ENCODE measurements at regions not wholly inside any gene's neighbourhood (a gene's known extent, or its start where the extent isn't known, plus 50 kb on each side); places are given as distances from the start of the nearest gene placed in this dataset.
"Not testable (repeated sequence)": the region's sequence is repeated elsewhere in the genome, so short reads cannot be mapped to it uniquely, and the experiment has no call there.

GRCh38 chr3:31102196-31102879 is 207.9 kb upstream of the GADL1 start:
- no peak for DNase-seq

GRCh38 chr3:31103181-31103580 is 208.7 kb upstream of the GADL1 start:
- no peak for DNase-seq

GRCh38 chr3:31103623-31104180 is 209.2 kb upstream of the GADL1 start:
- DNase-seq = no peak

- no peak for DNase-seq
Measured at GRCh38 chr3:31105011-31105410, 210.6 kb upstream of the GADL1 start.

- no peak for DNase-seq
Measured at GRCh38 chr3:31105438-31106077, 211.1 kb upstream of the GADL1 start.

- DNase-seq = no peak
Measured at GRCh38 chr3:31106204-31106603, 211.7 kb upstream of the GADL1 start.

GRCh38 chr3:31106912-31107311 is 212.5 kb upstream of the GADL1 start:
- no peak for DNase-seq

- DNase-seq = no peak
Measured at GRCh38 chr3:31114929-31115283, 220.4 kb upstream of the GADL1 start.

GRCh38 chr3:31115531-31115930 is 221.1 kb upstream of the GADL1 start:
- DNase-seq = not testable (repeated sequence)

GRCh38 chr3:31116651-31117050 is 222.2 kb upstream of the GADL1 start:
- no peak for DNase-seq

- no peak for DNase-seq
Measured at GRCh38 chr3:31117854-31118253, 223.4 kb upstream of the GADL1 start.

GRCh38 chr3:31124373-31124772 is 229.9 kb upstream of the GADL1 start:
- DNase-seq = no peak

- no peak for DNase-seq
Measured at GRCh38 chr3:31125413-31126020, 231.1 kb upstream of the GADL1 start.

GRCh38 chr3:31129241-31129640 is 234.8 kb upstream of the GADL1 start:
- DNase-seq = no peak

GRCh38 chr3:31132132-31132769 is 237.8 kb upstream of the GADL1 start:
- no peak for DNase-seq

- no peak for DNase-seq
Measured at GRCh38 chr3:31133541-31133940, 239.1 kb upstream of the GADL1 start.

- no peak for DNase-seq
Measured at GRCh38 chr3:31135546-31135945, 241.1 kb upstream of the GADL1 start.

GRCh38 chr3:31137718-31138465 is 243.4 kb upstream of the GADL1 start:
- no peak for DNase-seq

- no peak for DNase-seq
Measured at GRCh38 chr3:31140470-31140869, 246.0 kb upstream of the GADL1 start.

- no peak for DNase-seq
Measured at GRCh38 chr3:31142139-31142538, 247.7 kb upstream of the GADL1 start.

GRCh38 chr3:31142543-31142942 is 248.1 kb upstream of the GADL1 start:
- no peak for DNase-seq

- DNase-seq = no peak
Measured at GRCh38 chr3:31145062-31145461, 250.6 kb upstream of the GADL1 start.

GRCh38 chr3:31147550-31147949 is 253.1 kb upstream of the GADL1 start:
- DNase-seq = no peak

Data from DMS79 treated with DMSO at 0.1 percent for 48 hours (cell line).